LHCN-M2 (cell line): ENCODE measurements at regions not wholly inside any gene's neighbourhood (a gene's known extent, or its start where the extent isn't known, plus 50 kb on each side); places are given as distances from the start of the nearest gene placed in this dataset.

Experiments used
- DNase-seq: peaks from one replicate; pipeline ENCODE4 v3.0.0-alpha.2; 2012; ENCODE audit warnings: low read depth

GRCh38 chr2:193806088-193806774 is 1611.5 kb upstream of the TMEFF2 start:
- DNase-seq: peak; percentile 51

GRCh38 chr2:193796847-193797246 is 1602.1 kb upstream of the TMEFF2 start:
- DNase-seq: no peak

- peak; percentile 65 for DNase-seq
These were observed 1599.2 kb upstream of the TMEFF2 start for GRCh38 chr2:193793914-193794313.

- peak; percentile 63 for DNase-seq
These were observed 1588.9 kb upstream of the TMEFF2 start for GRCh38 chr2:193783681-193784080.

GRCh38 chr2:193778293-193778692 is 1583.6 kb upstream of the TMEFF2 start:
- DNase-seq: no peak

- no peak for DNase-seq
These were observed 1582.3 kb upstream of the TMEFF2 start for GRCh38 chr2:193776988-193777387.

- no peak for DNase-seq
These were observed 1579.4 kb upstream of the TMEFF2 start for GRCh38 chr2:193774166-193774565.

GRCh38 chr2:193751299-193751698 is 1556.6 kb upstream of the TMEFF2 start:
- no peak for DNase-seq

- DNase-seq: no peak
These were observed 1554.8 kb upstream of the TMEFF2 start for GRCh38 chr2:193749485-193749884.

- DNase-seq: no peak
These were observed 1548.4 kb upstream of the TMEFF2 start for GRCh38 chr2:193743089-193743488.

- DNase-seq: no peak
These were observed 1544.2 kb upstream of the TMEFF2 start for GRCh38 chr2:193738892-193739291.

- no peak for DNase-seq
These were observed 1518.2 kb upstream of the TMEFF2 start for GRCh38 chr2:193712912-193713311.

- DNase-seq: no peak
These were observed 1508.7 kb upstream of the TMEFF2 start for GRCh38 chr2:193703411-193703810.

GRCh38 chr2:193701484-193701883 is 1506.8 kb upstream of the TMEFF2 start:
- DNase-seq: no peak

GRCh38 chr2:193695367-193695766 is 1500.6 kb upstream of the TMEFF2 start:
- DNase-seq: peak; percentile 63

- no peak for DNase-seq
These were observed 1499.0 kb upstream of the TMEFF2 start for GRCh38 chr2:193693758-193694157.

- DNase-seq: no peak
These were observed 1495.8 kb upstream of the TMEFF2 start for GRCh38 chr2:193690572-193690971.

GRCh38 chr2:193687195-193687594 is 1492.5 kb upstream of the TMEFF2 start:
- no peak for DNase-seq

GRCh38 chr2:193679847-193680246 is 1485.1 kb upstream of the TMEFF2 start:
- DNase-seq: peak; percentile 16

GRCh38 chr2:193670478-193670877 is 1475.7 kb upstream of the TMEFF2 start:
- DNase-seq: no peak

GRCh38 chr2:193668557-193669323 is 1474.0 kb upstream of the TMEFF2 start:
- no peak for DNase-seq

- DNase-seq: no peak
These were observed 1433.2 kb upstream of the TMEFF2 start for GRCh38 chr2:193627927-193628272.

GRCh38 chr2:193627187-193627926 is 1432.6 kb upstream of the TMEFF2 start:
- no peak for DNase-seq
